PFSK-1 (cell line): ENCODE measurements at regions not wholly inside any gene's neighbourhood (a gene's known extent, or its start where the extent isn't known, plus 50 kb on each side); places are given as distances from the start of the nearest gene placed in this dataset.

Source experiments
- FOXP2 ChIP-seq: optimal IDR thresholded peaks from 2 replicates; pipeline ENCODE3; 2011; ENCODE audit warnings: borderline replicate concordance, control low read depth, inconsistent platforms; ENCODE audit not compliant: insufficient read depth; ENCODE audit errors: extremely low read length, extremely low read depth
- POLR2AphosphoS5 ChIP-seq: IDR thresholded peaks from 2 replicates; pipeline ENCODE4 v1.6.1; 2012; ENCODE audit warnings: low read depth, mild to moderate bottlenecking, control low read depth, low read length, moderate library complexity
- SIN3A ChIP-seq: IDR thresholded peaks from 2 replicates; pipeline ENCODE4 v1.6.1; 2012; ENCODE audit warnings: mild to moderate bottlenecking, low read length, moderate library complexity, borderline replicate concordance; ENCODE audit not compliant: insufficient read depth
- TAF1 ChIP-seq: IDR thresholded peaks from 2 replicates; pipeline ENCODE4 v1.6.1; 2012; ENCODE audit warnings: low read length, control low read depth, borderline replicate concordance; ENCODE audit not compliant: insufficient read depth
- TF ChIP-seq, protein P1 (sequence below), 2 experiments: IDR thresholded peaks; 2 replicates each; pipeline versions ENCODE4 v1.6.1 to v1.8.0; 2011 to 2012; ENCODE audit warnings: low read depth in 2 of 2, low read length in 2 of 2, control low read depth in 1 of 2, inconsistent platforms in 1 of 2, mild to moderate bottlenecking in 1 of 2, moderate library complexity in 1 of 2; ENCODE audit not compliant: insufficient read depth in 1 of 2

DNA sequence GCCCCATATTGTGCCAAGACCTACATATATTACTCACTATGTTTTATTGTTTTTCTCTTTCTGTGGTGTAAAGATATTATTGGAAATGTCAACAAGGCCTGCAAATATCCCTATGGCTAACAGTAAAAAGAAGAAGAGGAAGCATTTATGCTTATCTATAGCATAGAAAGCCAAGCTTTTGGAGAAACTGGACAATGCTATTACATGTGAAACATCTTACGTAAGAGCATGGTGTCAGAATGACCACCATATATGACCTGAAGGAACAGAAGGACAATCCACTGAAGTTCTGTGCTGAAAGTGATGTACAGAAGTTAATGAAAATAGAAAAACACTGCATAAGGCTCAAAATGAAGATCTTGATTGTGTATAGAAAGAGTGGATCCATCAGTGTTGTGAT is 145.2 kb downstream of the KCTD12 start:
- TF ChIP-seq POLR2AphosphoS5 = no peak
- TF ChIP-seq SIN3A = no peak
- no peak for TF ChIP-seq TAF1
- no peak for TF ChIP-seq FOXP2
- TF ChIP-seq, protein P1, sequence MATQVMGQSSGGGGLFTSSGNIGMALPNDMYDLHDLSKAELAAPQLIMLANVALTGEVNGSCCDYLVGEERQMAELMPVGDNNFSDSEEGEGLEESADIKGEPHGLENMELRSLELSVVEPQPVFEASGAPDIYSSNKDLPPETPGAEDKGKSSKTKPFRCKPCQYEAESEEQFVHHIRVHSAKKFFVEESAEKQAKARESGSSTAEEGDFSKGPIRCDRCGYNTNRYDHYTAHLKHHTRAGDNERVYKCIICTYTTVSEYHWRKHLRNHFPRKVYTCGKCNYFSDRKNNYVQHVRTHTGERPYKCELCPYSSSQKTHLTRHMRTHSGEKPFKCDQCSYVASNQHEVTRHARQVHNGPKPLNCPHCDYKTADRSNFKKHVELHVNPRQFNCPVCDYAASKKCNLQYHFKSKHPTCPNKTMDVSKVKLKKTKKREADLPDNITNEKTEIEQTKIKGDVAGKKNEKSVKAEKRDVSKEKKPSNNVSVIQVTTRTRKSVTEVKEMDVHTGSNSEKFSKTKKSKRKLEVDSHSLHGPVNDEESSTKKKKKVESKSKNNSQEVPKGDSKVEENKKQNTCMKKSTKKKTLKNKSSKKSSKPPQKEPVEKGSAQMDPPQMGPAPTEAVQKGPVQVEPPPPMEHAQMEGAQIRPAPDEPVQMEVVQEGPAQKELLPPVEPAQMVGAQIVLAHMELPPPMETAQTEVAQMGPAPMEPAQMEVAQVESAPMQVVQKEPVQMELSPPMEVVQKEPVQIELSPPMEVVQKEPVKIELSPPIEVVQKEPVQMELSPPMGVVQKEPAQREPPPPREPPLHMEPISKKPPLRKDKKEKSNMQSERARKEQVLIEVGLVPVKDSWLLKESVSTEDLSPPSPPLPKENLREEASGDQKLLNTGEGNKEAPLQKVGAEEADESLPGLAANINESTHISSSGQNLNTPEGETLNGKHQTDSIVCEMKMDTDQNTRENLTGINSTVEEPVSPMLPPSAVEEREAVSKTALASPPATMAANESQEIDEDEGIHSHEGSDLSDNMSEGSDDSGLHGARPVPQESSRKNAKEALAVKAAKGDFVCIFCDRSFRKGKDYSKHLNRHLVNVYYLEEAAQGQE (IDR thresholded peaks at IDR 0.05; ENCODE audit: insufficient read depth in 1 of 2, low read depth in 2 of 2, low read length in 2 of 2) = no peak

DNA sequence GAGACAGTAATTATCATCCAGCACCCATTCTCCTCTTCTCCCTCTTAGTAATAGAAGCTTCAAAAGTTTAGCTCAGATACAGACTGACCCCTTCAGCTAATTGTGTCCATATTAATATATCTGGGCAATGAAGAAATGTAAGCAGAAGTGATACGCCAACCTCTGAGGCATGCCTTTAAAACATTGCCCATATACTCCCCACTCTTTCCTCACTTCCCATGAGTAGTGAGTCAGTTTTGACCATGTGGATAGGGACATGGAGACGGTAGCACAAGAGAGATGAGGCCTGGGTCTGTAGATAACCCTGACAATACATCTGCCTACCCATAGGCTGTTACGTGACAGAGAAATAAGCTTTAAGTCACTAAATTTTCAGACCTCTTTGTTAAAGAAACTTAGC is 147.6 kb downstream of the KCTD12 start:
- TF ChIP-seq SIN3A (no peak), TAF1 (no peak), FOXP2 (no peak), POLR2AphosphoS5 (no peak)
- TF ChIP-seq, protein P1 (IDR thresholded peaks at IDR 0.05; ENCODE audit: insufficient read depth in 1 of 2, low read depth in 2 of 2, low read length in 2 of 2) = no peak

DNA sequence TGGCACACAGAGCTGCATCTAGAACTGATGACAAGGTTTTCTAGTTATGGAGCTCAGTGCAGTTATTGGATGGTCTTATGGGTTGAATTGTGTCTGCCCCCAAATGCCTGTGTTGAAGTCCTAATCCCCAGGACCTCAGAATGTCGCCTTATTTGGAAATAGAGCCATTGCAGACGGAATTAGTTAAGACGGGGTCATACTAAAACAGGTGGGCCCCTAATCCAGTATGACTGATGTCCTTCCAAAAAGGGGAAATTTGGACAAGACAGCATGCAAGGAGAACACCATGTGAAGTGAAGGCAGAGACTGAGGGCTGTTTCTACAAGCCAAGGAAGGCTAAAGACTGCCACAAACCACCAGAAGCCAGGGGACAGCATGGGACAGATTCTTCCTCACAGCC is 148.7 kb downstream of the KCTD12 start:
- TF ChIP-seq, protein P1 (IDR thresholded peaks at IDR 0.05; ENCODE audit: insufficient read depth in 1 of 2, low read depth in 2 of 2, low read length in 2 of 2) = no peak
- TF ChIP-seq TAF1 (no peak), FOXP2 (no peak), SIN3A (no peak), POLR2AphosphoS5 (no peak)

DNA sequence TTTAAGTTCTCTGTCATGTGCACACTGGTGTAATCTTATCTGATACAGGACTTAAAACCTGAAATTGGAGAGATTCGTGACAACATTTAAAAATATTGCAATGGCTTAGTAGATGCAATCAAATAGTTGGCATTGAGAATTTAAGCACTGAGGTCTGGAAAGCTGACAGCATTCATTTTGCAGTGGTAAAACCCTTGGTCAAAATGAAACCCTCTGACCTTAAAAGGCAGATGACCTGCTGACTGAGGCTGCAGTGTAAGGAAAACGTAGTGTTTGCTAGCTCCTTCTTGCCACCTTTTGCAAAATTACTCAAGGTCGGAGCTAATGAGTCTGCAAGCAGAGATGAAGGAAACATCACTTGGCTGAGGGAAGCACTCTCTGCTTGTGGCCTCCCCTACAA is 150.6 kb downstream of the KCTD12 start:
- TF ChIP-seq POLR2AphosphoS5 = no peak
- no peak for TF ChIP-seq SIN3A
- TF ChIP-seq, protein P1 (IDR thresholded peaks at IDR 0.05; ENCODE audit: insufficient read depth in 1 of 2, low read depth in 2 of 2, low read length in 2 of 2) = no peak
- no peak for TF ChIP-seq TAF1
- no peak for TF ChIP-seq FOXP2

DNA sequence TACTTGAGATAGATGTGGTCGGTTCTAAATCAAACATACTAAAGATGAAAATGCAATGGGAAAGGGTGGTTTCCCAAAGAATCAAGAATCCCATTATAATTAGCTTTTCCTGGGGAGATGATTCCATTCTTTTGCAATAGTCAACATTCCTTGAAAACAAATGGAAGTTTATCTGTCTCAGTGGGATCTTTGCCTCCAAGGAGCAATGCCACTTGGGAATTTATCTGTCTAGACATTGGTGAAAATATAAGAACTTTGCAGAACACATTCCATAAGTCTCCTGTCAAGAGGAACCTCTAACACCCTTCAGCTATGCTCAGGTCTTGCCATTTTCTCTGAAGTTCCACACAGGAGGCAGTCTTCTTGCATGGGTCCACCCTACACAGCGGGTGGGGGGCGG is 152.5 kb downstream of the KCTD12 start:
- TF ChIP-seq SIN3A (no peak), POLR2AphosphoS5 (no peak)
